ENCODE measurements at regions not wholly inside any gene's neighbourhood (a gene's known extent, or its start where the extent isn't known, plus 50 kb on each side); places are given as distances from the start of the nearest gene placed in this dataset.

DNA sequence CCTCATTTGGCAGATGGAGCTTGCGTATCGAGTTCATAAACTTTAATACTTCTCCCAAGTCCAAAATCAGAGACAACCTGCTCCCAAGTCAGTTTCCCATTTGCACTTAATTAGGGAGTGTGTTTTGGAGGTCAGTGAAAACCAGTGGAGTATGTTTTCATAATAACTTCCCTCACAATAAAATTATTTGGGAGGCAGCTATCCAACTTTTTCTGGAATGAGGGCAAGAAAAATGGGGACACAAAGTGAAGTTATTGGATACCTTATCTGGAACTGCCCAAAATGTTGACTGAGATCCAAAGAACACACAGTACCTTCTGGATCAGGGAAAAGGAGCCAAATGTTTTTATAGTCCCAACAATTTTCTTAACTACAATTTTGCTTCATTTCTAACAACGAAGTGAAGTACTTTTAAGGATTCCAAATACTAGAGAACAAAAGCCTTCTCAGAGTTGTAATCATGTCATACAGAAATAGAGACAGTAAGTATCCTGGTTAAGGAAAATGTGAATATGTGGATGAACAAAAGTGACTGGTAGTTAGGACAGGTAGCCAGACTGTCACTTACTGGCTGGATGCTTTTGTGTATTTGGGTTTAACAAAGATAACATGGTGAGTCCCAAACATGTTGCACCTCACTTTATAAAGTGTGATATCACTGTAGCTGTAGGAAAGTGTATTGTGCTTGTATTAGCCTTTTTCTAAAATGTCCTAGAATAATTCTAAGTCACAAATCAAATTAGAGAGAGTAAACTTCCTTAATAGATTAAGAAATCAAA is 325.0 kb downstream of the HLX start:
- Mint-ChIP-seq H3K9me3 (ENCODE audit: low read depth) (no peaks in the 10 kb centered on the region), H3K27ac (no peak overlapping the region), H3K36me3 (ENCODE audit: low read depth) (no peaks in the 10 kb centered on the region), H3K27me3 (peaks cover 5% of the 10 kb centered on the region), H3K4me3 (no peak overlapping the region), H3K4me1 (no peaks in the 10 kb centered on the region)
- no peak for DNase-seq
- ChIA-PET CTCF (interaction anchor here (0.6 to 4.1 kb wide), 22 partner anchors 9 to 394 kb away, joined by 3 to 24 read pairs (median 4); no protein-coding TSS in a partner anchor), POLR2A (no interaction called here)
- ATAC-seq: no peak
- intact Hi-C loops (cut with DNase I, micrococcal nuclease): no loop called here

DNA sequence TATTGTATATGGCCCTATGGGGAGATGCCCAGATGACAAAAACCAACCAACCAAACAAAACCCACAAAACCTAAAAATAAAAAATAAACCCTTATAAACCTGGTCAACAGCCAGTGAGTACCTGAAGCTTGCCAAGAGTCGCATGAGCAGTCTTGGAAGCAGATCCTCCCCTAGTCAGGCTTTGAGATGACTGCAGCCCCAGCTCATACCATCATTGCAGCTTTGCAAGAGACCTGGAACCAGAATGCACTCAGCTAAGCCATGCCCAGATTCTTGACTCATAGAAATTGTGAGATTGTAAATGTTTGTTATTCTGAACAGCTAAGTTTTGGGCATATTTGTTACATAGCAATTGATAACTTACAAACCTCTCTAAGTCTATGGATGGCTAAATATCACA is 326.8 kb downstream of the HLX start:
- H3K36me3 Mint-ChIP-seq (ENCODE audit: low read depth): no peaks in the 10 kb centered on the region
- no peak overlapping the region for H3K27ac Mint-ChIP-seq
- POLR2A ChIA-PET: no interaction called here
- DNase-seq (no peak), ATAC-seq (no peak)
- H3K27me3 Mint-ChIP-seq: peaks cover 5% of the 10 kb centered on the region
- intact Hi-C loops (cut with DNase I, micrococcal nuclease): no loop called here
- no peaks in the 10 kb centered on the region for H3K4me1 Mint-ChIP-seq
- H3K4me3 Mint-ChIP-seq: no peak overlapping the region
- CTCF ChIA-PET: interaction anchor here (0.7 to 4.1 kb wide), 2 partner anchors 396 to 1141 kb away, joined by 3 to 24 read pairs; no protein-coding TSS in a partner anchor
- H3K9me3 Mint-ChIP-seq (ENCODE audit: low read depth): no peaks in the 10 kb centered on the region

DNA sequence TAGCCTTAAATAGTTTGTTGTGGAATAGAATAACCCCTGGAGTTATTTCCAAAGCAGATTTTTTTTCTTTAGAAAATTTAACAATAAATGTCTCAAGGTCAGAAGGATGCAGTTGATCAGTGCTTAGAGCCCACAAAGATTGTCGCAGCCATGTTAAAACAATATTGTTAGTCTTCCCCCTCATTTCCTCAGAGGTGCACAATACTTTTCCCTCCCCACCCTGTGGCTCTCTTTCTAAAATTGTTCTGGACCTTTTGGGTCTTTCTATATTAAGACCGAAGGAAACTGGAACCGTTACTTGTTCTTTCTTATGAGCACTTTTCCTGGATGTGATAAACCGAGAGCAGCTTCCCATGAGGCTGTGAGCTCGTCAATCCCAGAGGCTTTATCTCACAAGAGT is 333.7 kb downstream of the HLX start:
- no peak overlapping the region for H3K27ac Mint-ChIP-seq
- no peaks in the 10 kb centered on the region for H3K4me1 Mint-ChIP-seq
- ATAC-seq: no peak
- no peaks in the 10 kb centered on the region for H3K36me3 Mint-ChIP-seq (ENCODE audit: low read depth)
- DNase-seq: no peak
- no peak overlapping the region for H3K4me3 Mint-ChIP-seq
- CTCF ChIA-PET: interaction anchor here (1.5 kb wide), 1 partner anchor 9 kb away, joined by 3 read pairs; no protein-coding TSS in a partner anchor
- no peaks in the 10 kb centered on the region for H3K9me3 Mint-ChIP-seq (ENCODE audit: low read depth)
- H3K27me3 Mint-ChIP-seq: peaks cover 2% of the 10 kb centered on the region
- POLR2A ChIA-PET: no interaction called here
- intact Hi-C loops (cut with DNase I, micrococcal nuclease): no loop called here

DNA sequence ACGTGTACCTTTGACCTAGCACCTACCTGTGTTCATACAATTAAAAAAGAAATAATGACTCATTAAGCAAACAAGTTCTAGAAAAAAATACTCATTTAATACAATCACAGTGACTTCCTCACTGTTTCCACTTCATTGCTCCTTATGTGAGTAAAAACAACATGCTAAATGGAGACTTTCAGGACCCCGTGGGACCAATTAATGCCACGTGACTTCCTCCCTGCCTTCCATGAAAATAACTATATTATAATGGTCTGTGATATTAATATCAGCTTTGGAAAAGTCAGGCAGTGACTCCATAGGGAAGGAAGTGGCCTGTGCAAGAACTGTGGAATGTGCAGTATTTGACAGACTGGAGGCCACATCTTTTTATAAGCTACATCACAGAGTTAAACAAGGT is 337.8 kb downstream of the HLX start:
- DNase-seq: no peak
- Mint-ChIP-seq H3K27me3 (peaks cover 2% of the 10 kb centered on the region), H3K4me1 (no peaks in the 10 kb centered on the region), H3K9me3 (ENCODE audit: low read depth) (no peaks in the 10 kb centered on the region), H3K4me3 (no peak overlapping the region), H3K27ac (no peak overlapping the region), H3K36me3 (ENCODE audit: low read depth) (no peaks in the 10 kb centered on the region)
- intact Hi-C loops (cut with DNase I, micrococcal nuclease): no loop called here
- ATAC-seq: no peak
- POLR2A ChIA-PET: no interaction called here
- CTCF ChIA-PET: interaction anchor here (0.6 kb wide), 1 partner anchor 9 kb away, joined by 4 read pairs; no protein-coding TSS in a partner anchor

DNA sequence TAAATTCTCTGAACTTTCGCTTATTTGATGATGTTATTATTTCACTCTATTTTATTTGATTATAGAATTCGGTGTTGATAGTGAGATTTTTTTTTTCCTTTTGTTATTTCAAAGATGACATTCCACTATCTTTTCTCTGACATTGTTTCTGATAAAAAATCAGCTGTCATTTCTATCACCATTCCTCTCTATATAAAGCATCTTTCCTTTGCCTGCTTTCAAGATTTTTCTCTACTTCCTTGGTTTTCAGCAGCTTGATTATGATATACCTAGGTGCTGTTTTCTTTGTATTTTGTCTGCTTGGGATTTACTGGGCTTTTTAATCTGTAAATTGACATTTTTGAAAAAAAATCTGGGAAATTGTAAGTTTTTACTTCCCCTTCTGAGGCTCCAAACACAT is 344.0 kb downstream of the HLX start:
- peaks cover 7% of the 10 kb centered on the region for H3K4me1 Mint-ChIP-seq
- H3K9me3 Mint-ChIP-seq (ENCODE audit: low read depth): peaks cover 14% of the 10 kb centered on the region
- intact Hi-C loops (cut with DNase I, micrococcal nuclease): no loop called here
- no peak for ATAC-seq
- no peak overlapping the region for H3K27ac Mint-ChIP-seq
- H3K4me3 Mint-ChIP-seq: no peak overlapping the region
- no peak for DNase-seq
- ChIA-PET CTCF (no interaction called here), POLR2A (no interaction called here)
- no peaks in the 10 kb centered on the region for H3K36me3 Mint-ChIP-seq (ENCODE audit: low read depth)
- no peaks in the 10 kb centered on the region for H3K27me3 Mint-ChIP-seq

DNA sequence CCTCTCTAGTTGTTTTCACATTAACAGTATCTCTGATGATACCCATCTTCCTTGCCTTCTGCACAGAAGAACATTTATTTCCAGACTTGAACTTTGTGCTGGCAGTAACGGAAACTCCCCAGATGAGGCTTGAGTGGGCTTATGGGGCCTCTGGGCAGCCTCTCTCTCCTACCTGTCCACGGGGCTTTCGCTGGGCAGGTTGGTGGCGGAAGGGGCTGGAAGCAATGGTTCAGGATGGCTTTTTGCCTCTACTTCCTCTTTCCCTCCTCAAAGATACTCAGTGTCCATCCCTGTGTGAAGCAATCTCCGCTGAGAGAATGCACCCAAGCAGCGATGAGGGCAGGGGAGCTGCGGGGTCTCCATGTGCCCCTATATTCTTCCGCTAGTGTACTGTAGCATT is 348.2 kb downstream of the HLX start:
- ChIA-PET POLR2A (no interaction called here), CTCF (interaction anchor here (0.9 to 1.5 kb wide), 2 partner anchors 24 to 209 kb away, joined by 3 read pairs; no protein-coding TSS in a partner anchor)
- DNase-seq (no peak), ATAC-seq (no peak)
- no peak overlapping the region for H3K4me3 Mint-ChIP-seq
- peaks cover 14% of the 10 kb centered on the region for H3K9me3 Mint-ChIP-seq (ENCODE audit: low read depth)
- intact Hi-C loops (cut with DNase I, micrococcal nuclease): no loop called here
- no peaks in the 10 kb centered on the region for H3K27me3 Mint-ChIP-seq
- no peak overlapping the region for H3K27ac Mint-ChIP-seq
- H3K4me1 Mint-ChIP-seq: peaks cover 8% of the 10 kb centered on the region
- no peaks in the 10 kb centered on the region for H3K36me3 Mint-ChIP-seq (ENCODE audit: low read depth)

DNA sequence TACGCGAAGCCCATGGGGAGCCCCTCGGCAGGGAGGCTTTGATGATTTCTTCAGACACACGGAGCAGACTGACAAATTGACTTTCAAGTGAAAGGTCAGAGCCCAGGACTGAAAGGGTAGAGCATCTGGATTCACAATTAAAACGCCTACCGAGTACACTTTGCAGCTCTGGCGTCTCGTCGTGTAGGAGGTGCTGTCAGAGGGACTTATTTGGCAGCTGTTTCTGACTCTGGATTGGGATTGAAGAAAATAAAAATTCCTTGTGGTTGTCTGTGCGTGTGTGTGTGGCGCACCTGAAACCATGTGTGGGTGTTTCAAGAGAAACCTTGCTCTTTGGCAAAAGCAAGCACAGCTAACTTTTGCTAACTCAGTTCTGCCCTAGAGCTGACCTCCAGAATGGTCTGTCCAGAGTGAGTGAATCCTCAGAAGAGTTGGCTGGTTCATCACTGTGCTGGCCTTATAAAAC is 348.7 kb downstream of the HLX start:
- peak; percentile 36 for ATAC-seq
- peaks cover 8% of the 10 kb centered on the region for H3K4me1 Mint-ChIP-seq
- no peaks in the 10 kb centered on the region for H3K36me3 Mint-ChIP-seq (ENCODE audit: low read depth)
- H3K9me3 Mint-ChIP-seq (ENCODE audit: low read depth): peaks cover 14% of the 10 kb centered on the region
- no peaks in the 10 kb centered on the region for H3K27me3 Mint-ChIP-seq
- ChIA-PET CTCF (interaction anchor here (1.5 kb wide), 1 partner anchor 24 kb away, joined by 3 read pairs; no protein-coding TSS in a partner anchor), POLR2A (no interaction called here)
- H3K4me3 Mint-ChIP-seq: no peak overlapping the region
- DNase-seq: peak; percentile 15
- intact Hi-C loops (cut with DNase I, micrococcal nuclease): no loop called here
- H3K27ac Mint-ChIP-seq: no peak overlapping the region

DNA sequence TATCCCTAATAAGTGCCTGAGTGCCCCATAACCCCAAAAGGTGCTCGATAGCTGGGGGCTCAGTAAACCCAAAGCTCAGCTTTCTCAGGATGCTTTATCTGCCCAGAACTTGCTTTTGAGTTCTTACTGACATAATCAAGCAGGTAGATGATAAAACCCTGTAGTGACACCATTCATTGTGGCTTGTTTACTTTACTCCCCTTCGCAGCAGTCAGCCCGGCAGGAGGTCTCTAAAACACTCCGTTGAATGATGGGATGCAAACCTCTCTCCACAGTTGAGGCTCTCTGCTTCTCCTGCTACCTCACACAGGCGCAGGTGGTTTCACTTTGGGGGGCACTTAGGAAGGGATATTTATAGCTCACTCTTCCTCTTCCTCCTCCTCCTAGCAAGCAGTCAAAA is 349.4 kb downstream of the HLX start:
- intact Hi-C loops (cut with DNase I, micrococcal nuclease): no loop called here
- no peak overlapping the region for H3K27ac Mint-ChIP-seq
- CTCF ChIA-PET: no interaction called here

DNA sequence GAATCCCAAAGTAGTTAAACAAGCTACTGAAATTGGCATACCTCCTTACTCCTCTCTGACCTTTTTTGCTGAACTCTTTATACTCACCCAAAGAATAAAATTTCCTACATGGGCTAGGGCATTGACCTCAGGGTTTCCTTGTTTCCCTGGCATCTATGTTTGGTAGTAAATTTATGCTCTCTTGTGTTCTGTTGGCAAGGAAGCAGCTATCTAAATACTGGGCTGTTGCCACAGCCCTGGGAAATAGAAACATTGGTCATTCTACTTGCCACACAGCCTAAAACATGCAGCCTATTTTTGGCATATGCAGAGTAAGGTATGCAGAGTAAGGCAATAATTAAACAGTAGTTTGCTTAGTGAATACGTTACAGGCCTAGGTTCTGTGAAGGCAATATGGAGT is 351.4 kb downstream of the HLX start:
- ChIA-PET CTCF (no interaction called here), POLR2A (no interaction called here)
- no peak for DNase-seq
- no peak overlapping the region for H3K4me3 Mint-ChIP-seq
- no peak overlapping the region for H3K27ac Mint-ChIP-seq
- no peak for ATAC-seq
- no peaks in the 10 kb centered on the region for H3K27me3 Mint-ChIP-seq
- intact Hi-C loops (cut with DNase I, micrococcal nuclease): no loop called here
- H3K4me1 Mint-ChIP-seq: peaks cover 8% of the 10 kb centered on the region
- peaks cover 2% of the 10 kb centered on the region for H3K9me3 Mint-ChIP-seq (ENCODE audit: low read depth)
- no peaks in the 10 kb centered on the region for H3K36me3 Mint-ChIP-seq (ENCODE audit: low read depth)

More for the DNA sequence above, 349.4 kb downstream of the HLX start:
- POLR2A ChIA-PET: no interaction called here
- no peak for DNase-seq
- no peak for ATAC-seq
- H3K9me3 Mint-ChIP-seq (ENCODE audit: low read depth): peaks cover 9% of the 10 kb centered on the region
- peaks cover 8% of the 10 kb centered on the region for H3K4me1 Mint-ChIP-seq
- H3K27me3 Mint-ChIP-seq: no peaks in the 10 kb centered on the region
- no peaks in the 10 kb centered on the region for H3K36me3 Mint-ChIP-seq (ENCODE audit: low read depth)
- H3K4me3 Mint-ChIP-seq: no peak overlapping the region

DNA sequence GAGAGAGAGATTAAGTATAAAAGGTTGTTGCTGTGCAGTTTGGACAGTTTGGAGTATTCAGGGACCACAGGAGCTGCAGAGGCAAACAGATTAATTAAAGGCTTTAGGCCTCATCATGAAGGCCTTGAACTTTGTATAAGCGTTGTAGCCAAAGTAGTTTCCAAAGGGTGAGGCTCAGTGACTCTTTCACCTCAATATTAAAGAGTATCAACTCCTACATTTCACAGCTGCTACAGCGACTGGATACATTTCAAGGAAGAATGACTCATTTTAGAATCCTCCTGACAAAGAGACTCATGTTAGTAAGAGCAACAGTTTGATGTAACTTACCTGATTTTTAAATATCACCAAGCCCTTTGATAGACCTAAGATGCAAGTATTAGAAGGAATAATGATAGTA is 355.5 kb downstream of the HLX start:
- no peaks in the 10 kb centered on the region for H3K4me1 Mint-ChIP-seq
- CTCF ChIA-PET: no interaction called here
- peak; percentile 47 for ATAC-seq
- POLR2A ChIA-PET: no interaction called here
- no peak for DNase-seq
- intact Hi-C loops (cut with DNase I, micrococcal nuclease): loop anchor here in 1 of 2 experiments (5.0 kb wide), 1 partner anchor 893 kb away; no protein-coding TSS in a partner anchor
- H3K9me3 Mint-ChIP-seq (ENCODE audit: low read depth): no peaks in the 10 kb centered on the region
- H3K27ac Mint-ChIP-seq: no peak overlapping the region
- peaks cover 2% of the 10 kb centered on the region for H3K27me3 Mint-ChIP-seq
- H3K4me3 Mint-ChIP-seq: no peak overlapping the region
- H3K36me3 Mint-ChIP-seq (ENCODE audit: low read depth): no peaks in the 10 kb centered on the region

DNA sequence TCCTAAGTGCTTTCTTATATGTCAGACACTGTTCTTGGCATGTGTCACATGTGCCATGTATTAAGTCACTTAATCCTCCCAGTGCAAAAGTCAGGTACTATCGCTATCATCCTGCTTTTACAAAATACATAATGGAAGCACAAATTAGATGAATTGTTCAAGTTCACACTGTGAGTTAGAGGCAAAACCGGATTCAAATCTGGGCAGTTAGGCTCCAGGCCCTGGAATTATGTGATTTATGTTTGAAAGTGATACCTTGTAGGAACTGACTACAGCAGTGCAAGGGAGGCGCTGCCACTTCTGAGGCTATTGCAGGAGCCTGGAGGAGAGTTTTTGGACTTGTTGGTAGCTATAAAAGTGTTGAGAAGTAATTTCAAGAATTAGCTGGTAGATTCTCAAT is 358.3 kb downstream of the HLX start:
- Mint-ChIP-seq H3K27me3 (peaks cover 4% of the 10 kb centered on the region), H3K9me3 (ENCODE audit: low read depth) (no peaks in the 10 kb centered on the region), H3K4me3 (no peak overlapping the region), H3K4me1 (no peaks in the 10 kb centered on the region), H3K36me3 (ENCODE audit: low read depth) (no peaks in the 10 kb centered on the region), H3K27ac (no peak overlapping the region)
- DNase-seq (no peak), ATAC-seq (no peak)
- POLR2A ChIA-PET: no interaction called here
- intact Hi-C loops (cut with DNase I, micrococcal nuclease): loop anchor here in 1 of 2 experiments (5.0 kb wide), 1 partner anchor 890 kb away; no protein-coding TSS in a partner anchor
- CTCF ChIA-PET: interaction anchor here (1.3 kb wide), 1 partner anchor 27 kb away, joined by 4 read pairs; no protein-coding TSS in a partner anchor

DNA sequence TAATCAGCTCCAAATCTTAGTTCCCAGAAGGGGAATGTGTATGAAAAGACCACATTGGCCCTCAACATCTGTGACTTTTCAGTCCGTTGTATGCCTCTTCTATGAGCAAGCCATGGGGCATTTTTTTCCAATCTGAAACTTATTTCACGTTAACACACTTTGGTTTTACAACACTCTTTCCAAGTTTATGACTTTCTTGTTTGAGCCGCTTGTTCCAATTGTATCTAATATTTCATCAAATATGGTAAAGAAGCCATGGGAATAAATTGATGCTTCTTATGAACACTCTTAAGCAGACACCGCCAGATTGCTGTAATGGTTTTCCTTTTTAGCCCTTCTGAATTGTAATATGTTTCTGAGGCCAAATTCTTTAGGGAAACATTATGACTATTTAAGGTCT is 359.9 kb downstream of the HLX start:
- H3K9me3 Mint-ChIP-seq (ENCODE audit: low read depth): no peaks in the 10 kb centered on the region
- H3K27ac Mint-ChIP-seq: no peak overlapping the region
- ChIA-PET CTCF (interaction anchor here (1.1 to 1.3 kb wide), 2 partner anchors 25 to 191 kb away, joined by 3 to 4 read pairs; no protein-coding TSS in a partner anchor), POLR2A (no interaction called here)
- H3K27me3 Mint-ChIP-seq: peaks cover 7% of the 10 kb centered on the region
- ATAC-seq: no peak
- DNase-seq: no peak
- intact Hi-C loops (cut with DNase I, micrococcal nuclease): loop anchor here in 1 of 2 experiments (5.0 kb wide), 1 partner anchor 888 kb away; no protein-coding TSS in a partner anchor
- no peak overlapping the region for H3K4me3 Mint-ChIP-seq
- H3K4me1 Mint-ChIP-seq: no peaks in the 10 kb centered on the region
- H3K36me3 Mint-ChIP-seq (ENCODE audit: low read depth): no peaks in the 10 kb centered on the region
